IMR-90 (cell line): ENCODE measurements at regions not wholly inside any gene's neighbourhood (a gene's known extent, or its start where the extent isn't known, plus 50 kb on each side); places are given as distances from the start of the nearest gene placed in this dataset.

Source experiments
- ATAC-seq: fragments of 200-7000 bp; cut with Tn5 transposase; 2 replicates; pipeline ENCODE4 v1.9.1; 2020; ENCODE audit warnings: low read depth, mild to moderate bottlenecking, moderate library complexity
- BruUV-seq: library from RNA; stranded (reverse); fragments of 400-500 nt; replicated peaks from 2 replicates; lab custom pipeline; 2021; lab: Mats Ljungman, UMichigan
- CTCF ChIA-PET: fragments of 300-600 bp; formaldehyde crosslinking; extraction: SDS; loops from one replicate; lab custom pipeline; 2021; ENCODE audit warnings: antibody characterized with exemption; lab: Yijun Ruan, JAX
- POLR2A ChIA-PET: fragments of 300-600 bp; sonication (Branson Sonifier 250); formaldehyde crosslinking; loops from one replicate; lab custom pipeline; 2022; ENCODE audit warnings: antibody characterized with exemption; ENCODE audit not compliant: unreplicated experiment; lab: Charles Lee
- DNase-seq: peaks from one replicate; pipeline ENCODE4 v3.0.0; 2013
- H2AFZ ChIP-seq: replicated peaks from 2 replicates; pipeline ENCODE3; 2013; ENCODE audit warnings: low read length, mild to moderate bottlenecking; ENCODE audit not compliant: poor library complexity
- H2AK5ac ChIP-seq: 2 replicates; pipeline ENCODE4 v1.6.1; 2013; ENCODE audit warnings: low read depth, low read length, inconsistent platforms
- H2AK9ac ChIP-seq: replicated peaks from 2 replicates; pipeline ENCODE3; 2013; ENCODE audit warnings: mild to moderate bottlenecking, low read depth, low read length, moderate library complexity; ENCODE audit not compliant: poor library complexity
- H2BK120ac ChIP-seq: 2 replicates; pipeline ENCODE4 v1.6.1; 2013; ENCODE audit warnings: low read depth, low read length, inconsistent platforms
- H2BK15ac ChIP-seq: 3 replicates; pipeline ENCODE4 v1.6.1; 2013; ENCODE audit warnings: low read depth, low read length, inconsistent platforms
- H2BK20ac ChIP-seq: 2 replicates; pipeline ENCODE4 v1.6.1; 2013; ENCODE audit warnings: low read depth, mild to moderate bottlenecking, inconsistent platforms, low read length, moderate library complexity
- H2BK5ac ChIP-seq: 2 replicates; pipeline ENCODE4 v1.6.1; 2013; ENCODE audit warnings: mild to moderate bottlenecking, low read depth, low read length, inconsistent platforms; ENCODE audit not compliant: poor library complexity, severe bottlenecking
- H3K14ac ChIP-seq: replicated peaks from 2 replicates; pipeline ENCODE4 v1.6.1; 2013; ENCODE audit warnings: low read depth, low read length, inconsistent platforms
- H3K18ac ChIP-seq: 2 replicates; pipeline ENCODE4 v1.6.1; 2013; ENCODE audit warnings: low read depth, low read length, control low read depth
- H3K23ac ChIP-seq: 2 replicates; pipeline ENCODE4 v1.6.1; 2013; ENCODE audit warnings: low read depth, low read length, inconsistent platforms
- H3K27ac ChIP-seq: 2 replicates; pipeline ENCODE4 v1.5.1; 2013; ENCODE audit warnings: mild to moderate bottlenecking, control low read depth, low read length; ENCODE audit not compliant: insufficient read depth
- H3K27me3 ChIP-seq: 2 replicates; pipeline ENCODE4 v1.6.1; 2013; ENCODE audit warnings: low read length; ENCODE audit not compliant: control insufficient read depth, insufficient read depth
- H3K36me3 ChIP-seq: 2 replicates; pipeline ENCODE4 v1.6.1; 2013; ENCODE audit warnings: low read length, mixed read lengths; ENCODE audit not compliant: control insufficient read depth, insufficient read depth
- H3K4ac ChIP-seq: 2 replicates; pipeline ENCODE4 v1.6.1; 2013; ENCODE audit warnings: low read depth, low read length, inconsistent platforms
- H3K4me1 ChIP-seq: 2 replicates; pipeline ENCODE4 v1.6.1; 2013; ENCODE audit warnings: low read length, mixed read lengths; ENCODE audit not compliant: control insufficient read depth, insufficient read depth
- H3K4me2 ChIP-seq: 2 replicates; pipeline ENCODE4 v1.6.1; 2013; ENCODE audit warnings: low read depth, mild to moderate bottlenecking, control low read depth, low read length, moderate library complexity
- H3K4me3 ChIP-seq: 2 replicates; pipeline ENCODE4 v1.5.1; 2013; ENCODE audit warnings: low read depth, mild to moderate bottlenecking, control low read depth, low read length, moderate library complexity; ENCODE audit not compliant: insufficient read depth
- H3K56ac ChIP-seq: 2 replicates; pipeline ENCODE4 v1.6.1; 2013; ENCODE audit warnings: low read length, inconsistent platforms; ENCODE audit not compliant: insufficient read depth; ENCODE audit errors: extremely low read depth
- H3K79me1 ChIP-seq, 2 experiments: 2 replicates each; pipeline ENCODE4 v1.6.1; 2013; ENCODE audit warnings: low read length in 2 of 2, inconsistent platforms in 1 of 2, low read depth in 1 of 2
- H3K9ac ChIP-seq: 2 replicates; pipeline ENCODE4 v1.6.1; 2013; ENCODE audit warnings: low read depth, low read length, control low read depth
- H3K9me1 ChIP-seq: 2 replicates; pipeline ENCODE4 v1.6.1; 2013; ENCODE audit warnings: low read length, inconsistent platforms; ENCODE audit not compliant: insufficient read depth
- H3K9me3 ChIP-seq: 2 replicates; pipeline ENCODE4 v1.6.1; 2013; ENCODE audit warnings: low read length; ENCODE audit not compliant: control insufficient read depth, insufficient read depth
- H4K20me1 ChIP-seq: 2 replicates; pipeline ENCODE4 v1.6.1; 2013; ENCODE audit warnings: low read length, inconsistent platforms; ENCODE audit not compliant: insufficient read depth
- H4K5ac ChIP-seq: 2 replicates; pipeline ENCODE4 v1.6.1; 2013; ENCODE audit warnings: mild to moderate bottlenecking, low read depth, low read length, control low read depth
- H4K8ac ChIP-seq, 2 experiments: 2 replicates each; pipeline ENCODE4 v1.6.1; 2013; ENCODE audit warnings: low read depth in 2 of 2, low read length in 2 of 2, control low read depth in 1 of 2, inconsistent platforms in 1 of 2
- H4K91ac ChIP-seq: 2 replicates; pipeline ENCODE4 v1.6.1; 2013; ENCODE audit warnings: low read depth, low read length, inconsistent platforms; ENCODE audit not compliant: insufficient read depth
- BHLHE40 ChIP-seq: fragments of 150-350 bp; IDR thresholded peaks from 2 replicates; pipeline ENCODE4 v1.6.1; 2016; ENCODE audit warnings: mild to moderate bottlenecking, low read depth, low read length
- CEBPB ChIP-seq: IDR thresholded peaks from 2 replicates; pipeline ENCODE4 v1.6.1; 2012; ENCODE audit warnings: low read depth, low read length, improper control_type of control experiment
- CHD1 ChIP-seq: IDR thresholded peaks from 2 replicates; pipeline ENCODE4 v1.6.1; 2012; ENCODE audit warnings: low read depth, low read length, improper control_type of control experiment
- FOS ChIP-seq: fragments of 150-350 bp; IDR thresholded peaks from 2 replicates; pipeline ENCODE4 v1.6.1; 2016; ENCODE audit warnings: low read depth, low read length
- MAFK ChIP-seq: IDR thresholded peaks from 2 replicates; pipeline ENCODE4 v1.6.1; 2012; ENCODE audit warnings: low read depth, low read length, improper control_type of control experiment
- MAZ ChIP-seq: IDR thresholded peaks from 2 replicates; pipeline ENCODE4 v1.6.1; 2012; ENCODE audit warnings: low read depth, mild to moderate bottlenecking, low read length, improper control_type of control experiment, moderate library complexity, borderline replicate concordance
- MXI1 ChIP-seq: IDR thresholded peaks from 2 replicates; pipeline ENCODE4 v1.6.1; 2012; ENCODE audit warnings: low read depth, mild to moderate bottlenecking, low read length, moderate library complexity, borderline replicate concordance
- NFE2L2 ChIP-seq: fragments of 150-350 bp; IDR thresholded peaks from 2 replicates; pipeline ENCODE4 v1.6.1; 2016; ENCODE audit warnings: low read depth, mild to moderate bottlenecking, low read length
- POLR2A ChIP-seq: IDR thresholded peaks from 2 replicates; pipeline ENCODE4 v1.6.1; 2012; ENCODE audit warnings: mild to moderate bottlenecking, low read depth, low read length
- RAD21 ChIP-seq: IDR thresholded peaks from 2 replicates; pipeline ENCODE4 v1.6.1; 2012; ENCODE audit warnings: low read length, improper control_type of control experiment
- RCOR1 ChIP-seq: IDR thresholded peaks from 2 replicates; pipeline ENCODE4 v1.6.1; 2012; ENCODE audit warnings: mild to moderate bottlenecking, low read length, improper control_type of control experiment; ENCODE audit not compliant: insufficient replicate concordance
- RFX5 ChIP-seq: IDR thresholded peaks from 2 replicates; pipeline ENCODE4 v1.8.0; 2012; ENCODE audit warnings: low read depth, mild to moderate bottlenecking, low read length, moderate library complexity
- SMC3 ChIP-seq: fragments of 150-350 bp; IDR thresholded peaks from 2 replicates; pipeline ENCODE4 v1.6.1; 2016; ENCODE audit warnings: low read depth, mild to moderate bottlenecking, antibody characterized with exemption, low read length, moderate library complexity
- WGBS, 2 experiments: methylation state at CpG; one replicate each; pipeline versions ENCODE4 v1.1.5 to v1.1.7; 2013; ENCODE audit warnings: missing lambda C conversion rate in 2 of 2; ENCODE audit not compliant: insufficient read length in 1 of 2; ENCODE audit errors: extremely low coverage in 2 of 2; 5-methylcytosine and 5-hydroxymethylcytosine counted together
- dilution Hi-C: fragments of 300-500 bp; cut with HindIII; formaldehyde crosslinking; loops from one replicate; pipeline ENCODE4 v1.14.3; 2018; ENCODE audit warnings: low sequenced_read_pairs; ENCODE audit not compliant: unreplicated experiment
- in situ Hi-C: fragments of 300-500 bp; cut with MboI; formaldehyde crosslinking; loops from 3 replicates; pipeline ENCODE4 v1.14.3; 2019; ENCODE audit warnings: low sequenced_read_pairs, inconsistent platforms, mixed read lengths
- intact Hi-C: fragments of 100-400 bp; cut with micrococcal nuclease; formaldehyde crosslinking; loops from 2 replicates; pipeline ENCODE4 v1.10.0; 2022
- TF ChIP-seq, protein P1 (sequence below): fragments of 150-350 bp; IDR thresholded peaks from 2 replicates; pipeline ENCODE4 v1.6.1; 2016; ENCODE audit warnings: low read depth, mild to moderate bottlenecking, low read length, moderate library complexity, borderline replicate concordance
- TF ChIP-seq, protein P2 (sequence below): fragments of 150-350 bp; IDR thresholded peaks from 2 replicates; pipeline ENCODE4 v1.6.1; 2017; ENCODE audit warnings: mild to moderate bottlenecking, antibody characterized with exemption, low read length, low read depth
- TF ChIP-seq, protein P3 (sequence below): conservative IDR thresholded peaks from 2 replicates; pipeline ENCODE4 v1.5.1; 2012; ENCODE audit warnings: mild to moderate bottlenecking, low read depth, low read length, improper control_type of control experiment

DNA sequence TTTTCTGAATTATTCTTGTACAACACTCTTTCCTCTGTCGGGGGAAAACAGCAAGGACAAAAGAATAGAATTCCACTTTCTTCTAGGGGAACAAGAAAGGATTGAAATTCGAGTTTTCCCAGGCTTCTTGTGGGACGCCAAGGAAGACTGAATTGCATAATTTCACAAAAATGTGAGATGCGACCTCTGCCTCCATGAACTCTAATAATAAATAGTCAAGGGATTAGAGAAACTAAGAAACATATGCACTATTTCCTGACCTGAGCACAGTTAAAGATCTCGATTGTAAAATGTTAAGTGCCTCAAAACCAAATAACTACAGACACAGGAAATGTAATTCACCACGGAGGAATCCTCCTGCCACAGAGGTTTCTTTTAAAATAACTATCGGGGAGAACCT is 117.3 kb upstream of the MARK1 start:
- Histone ChIP-seq H3K9me1 (no peaks in the 10 kb centered on the region), H3K14ac (no peak overlapping the region), H3K4me3 (no peak overlapping the region), H3K9ac (no peak overlapping the region), H2AK9ac (no peak overlapping the region), H2AFZ (no peak overlapping the region), H2BK5ac (no peak overlapping the region), H3K4me1 (no peaks in the 10 kb centered on the region), H3K56ac (no peak overlapping the region), H3K18ac (no peak overlapping the region), H2BK15ac (no peak overlapping the region), H4K8ac (no peak overlapping the region), H3K23ac (no peak overlapping the region), H3K4ac (no peak overlapping the region), H2AK5ac (no peak overlapping the region), H3K27me3 (no peaks in the 10 kb centered on the region), H3K36me3 (no peaks in the 10 kb centered on the region), H4K5ac (no peak overlapping the region), H3K4me2 (no peak overlapping the region), H2BK20ac (no peak overlapping the region), H3K9me3 (no peaks in the 10 kb centered on the region), H4K20me1 (no peaks in the 10 kb centered on the region), H3K79me1 (no peaks in the 10 kb centered on the region), H4K91ac (no peak overlapping the region), H3K27ac (no peak overlapping the region), H2BK120ac (no peak overlapping the region)
- no TSS peak for BruUV-seq
- TF ChIP-seq CEBPB (no peak), RAD21 (no peak), POLR2A (no peak), BHLHE40 (no peak), CHD1 (no peak), MXI1 (no peak), RFX5 (no peak), MAZ (no peak), SMC3 (no peak), MAFK (no peak), RCOR1 (no peak), FOS (no peak), NFE2L2 (no peak)
- TF ChIP-seq, protein P1, sequence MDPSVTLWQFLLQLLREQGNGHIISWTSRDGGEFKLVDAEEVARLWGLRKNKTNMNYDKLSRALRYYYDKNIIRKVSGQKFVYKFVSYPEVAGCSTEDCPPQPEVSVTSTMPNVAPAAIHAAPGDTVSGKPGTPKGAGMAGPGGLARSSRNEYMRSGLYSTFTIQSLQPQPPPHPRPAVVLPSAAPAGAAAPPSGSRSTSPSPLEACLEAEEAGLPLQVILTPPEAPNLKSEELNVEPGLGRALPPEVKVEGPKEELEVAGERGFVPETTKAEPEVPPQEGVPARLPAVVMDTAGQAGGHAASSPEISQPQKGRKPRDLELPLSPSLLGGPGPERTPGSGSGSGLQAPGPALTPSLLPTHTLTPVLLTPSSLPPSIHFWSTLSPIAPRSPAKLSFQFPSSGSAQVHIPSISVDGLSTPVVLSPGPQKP: no peak
- TF ChIP-seq, protein P2, sequence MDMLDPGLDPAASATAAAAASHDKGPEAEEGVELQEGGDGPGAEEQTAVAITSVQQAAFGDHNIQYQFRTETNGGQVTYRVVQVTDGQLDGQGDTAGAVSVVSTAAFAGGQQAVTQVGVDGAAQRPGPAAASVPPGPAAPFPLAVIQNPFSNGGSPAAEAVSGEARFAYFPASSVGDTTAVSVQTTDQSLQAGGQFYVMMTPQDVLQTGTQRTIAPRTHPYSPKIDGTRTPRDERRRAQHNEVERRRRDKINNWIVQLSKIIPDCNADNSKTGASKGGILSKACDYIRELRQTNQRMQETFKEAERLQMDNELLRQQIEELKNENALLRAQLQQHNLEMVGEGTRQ: no peak
- TF ChIP-seq, protein P3, sequence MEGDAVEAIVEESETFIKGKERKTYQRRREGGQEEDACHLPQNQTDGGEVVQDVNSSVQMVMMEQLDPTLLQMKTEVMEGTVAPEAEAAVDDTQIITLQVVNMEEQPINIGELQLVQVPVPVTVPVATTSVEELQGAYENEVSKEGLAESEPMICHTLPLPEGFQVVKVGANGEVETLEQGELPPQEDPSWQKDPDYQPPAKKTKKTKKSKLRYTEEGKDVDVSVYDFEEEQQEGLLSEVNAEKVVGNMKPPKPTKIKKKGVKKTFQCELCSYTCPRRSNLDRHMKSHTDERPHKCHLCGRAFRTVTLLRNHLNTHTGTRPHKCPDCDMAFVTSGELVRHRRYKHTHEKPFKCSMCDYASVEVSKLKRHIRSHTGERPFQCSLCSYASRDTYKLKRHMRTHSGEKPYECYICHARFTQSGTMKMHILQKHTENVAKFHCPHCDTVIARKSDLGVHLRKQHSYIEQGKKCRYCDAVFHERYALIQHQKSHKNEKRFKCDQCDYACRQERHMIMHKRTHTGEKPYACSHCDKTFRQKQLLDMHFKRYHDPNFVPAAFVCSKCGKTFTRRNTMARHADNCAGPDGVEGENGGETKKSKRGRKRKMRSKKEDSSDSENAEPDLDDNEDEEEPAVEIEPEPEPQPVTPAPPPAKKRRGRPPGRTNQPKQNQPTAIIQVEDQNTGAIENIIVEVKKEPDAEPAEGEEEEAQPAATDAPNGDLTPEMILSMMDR: no peak
- dilution Hi-C loops: no loop called here
- in situ Hi-C loops: no loop called here
- WGBS, 2 experiments: no CpG with 5 or more reads among the region's 7 CpGs
- ChIA-PET CTCF (no interaction called here), POLR2A (no interaction called here)
- no peak for ATAC-seq
- DNase-seq: no peak
- intact Hi-C loops: no loop called here
